ENCODE measurements at regions not wholly inside any gene's neighbourhood (a gene's known extent, or its start where the extent isn't known, plus 50 kb on each side); places are given as distances from the start of the nearest gene placed in this dataset.

DNA sequence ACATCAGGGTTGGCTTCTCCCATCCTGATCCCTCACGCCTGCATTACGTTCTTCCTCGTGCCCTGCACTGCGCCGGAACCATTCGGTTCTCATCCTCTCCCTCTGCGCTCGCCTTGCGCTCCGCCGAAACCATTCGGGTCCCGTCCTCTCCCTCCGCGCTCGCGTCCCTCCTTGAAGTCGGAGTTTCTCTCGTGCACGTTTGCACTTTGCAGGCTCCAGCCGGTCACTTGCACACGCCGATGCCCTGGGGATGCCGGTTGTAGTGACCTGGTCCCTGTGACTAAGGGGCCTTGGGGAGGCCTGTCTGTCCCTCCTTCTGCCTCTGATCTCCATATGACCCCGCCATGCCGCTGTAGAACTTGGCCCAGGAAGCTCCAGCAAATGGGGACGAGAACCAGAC, 265.8 kb downstream of the TEX29 start:
- TF ChIP-seq CTCF (IDR thresholded peaks at IDR 0.05) (no peak), POLR2A (IDR thresholded peaks at IDR 0.05) (no peak)
